CD4-positive, alpha-beta T cell treated with Interferon gamma for 1 hour (primary cell): ENCODE measurements at regions not wholly inside any gene's neighbourhood (a gene's known extent, or its start where the extent isn't known, plus 50 kb on each side); places are given as distances from the start of the nearest gene placed in this dataset.
"Not testable (repeated sequence)": the region's sequence is repeated elsewhere in the genome, so short reads cannot be mapped to it uniquely, and the experiment has no call there.

Source experiments
- DNase-seq: peaks from one replicate; pipeline ENCODE4 v3.0.0-alpha.2; 2020

- DNase-seq, result no peak
Observed at GRCh38 chr3:152198665-152199064, 70.1 kb upstream of the MBNL1 start.

GRCh38 chr3:152199102-152199840 lies 69.5 kb upstream of the MBNL1 start:
- no peak for DNase-seq

GRCh38 chr3:152200476-152201420 lies 68.0 kb upstream of the MBNL1 start:
- DNase-seq, result no peak

- no peak for DNase-seq
Observed at GRCh38 chr3:152202976-152203626, 65.6 kb upstream of the MBNL1 start.

- DNase-seq, result no peak
Observed at GRCh38 chr3:152203652-152204051, 65.1 kb upstream of the MBNL1 start.

GRCh38 chr3:152204218-152204617 lies 64.5 kb upstream of the MBNL1 start:
- no peak for DNase-seq

- DNase-seq, result no peak
Observed at GRCh38 chr3:152205097-152205593, 63.6 kb upstream of the MBNL1 start.

GRCh38 chr3:152206243-152206760 lies 62.4 kb upstream of the MBNL1 start:
- no peak for DNase-seq

GRCh38 chr3:152208439-152208838 lies 60.3 kb upstream of the MBNL1 start:
- no peak for DNase-seq

- DNase-seq, result no peak
Observed at GRCh38 chr3:152209060-152209459, 59.7 kb upstream of the MBNL1 start.

- no peak for DNase-seq
Observed at GRCh38 chr3:152209776-152210175, 59.0 kb upstream of the MBNL1 start.

GRCh38 chr3:152210697-152211096 lies 58.0 kb upstream of the MBNL1 start:
- no peak for DNase-seq

- DNase-seq, result no peak
Observed at GRCh38 chr3:152211655-152212054, 57.1 kb upstream of the MBNL1 start.

GRCh38 chr3:152213203-152213602 lies 55.5 kb upstream of the MBNL1 start:
- no peak for DNase-seq

- no peak for DNase-seq
Observed at GRCh38 chr3:152213938-152214337, 54.8 kb upstream of the MBNL1 start.

GRCh38 chr3:152216960-152217865 lies 51.5 kb upstream of the MBNL1 start:
- not testable (repeated sequence) for DNase-seq

GRCh38 chr3:152218602-152219001 lies 50.1 kb upstream of the MBNL1 start:
- no peak for DNase-seq
